ENCODE measurements at regions not wholly inside any gene's neighbourhood (a gene's known extent, or its start where the extent isn't known, plus 50 kb on each side); places are given as distances from the start of the nearest gene placed in this dataset.

GRCh38 chr10:4643471-4643870, 182.5 kb upstream of the AKR1E2 start (continued):
- TF ChIP-seq FOXJ3 (CRISPR knock-in tag; IDR thresholded peaks at IDR 0.05; ENCODE audit: borderline replicate concordance) (no peak), SMAD3 (CRISPR knock-in tag; IDR thresholded peaks at IDR 0.05; ENCODE audit: borderline replicate concordance) (no peak), E2F4 (CRISPR knock-in tag; IDR thresholded peaks at IDR 0.05; ENCODE audit: borderline replicate concordance, low read depth) (no peak), SOX15 (CRISPR knock-in tag; IDR thresholded peaks at IDR 0.05) (no peak)

GRCh38 chr10:4639960-4640359, 186.0 kb upstream of the AKR1E2 start:
- no peaks in the 10 kb centered on the region for H3K9me3 Mint-ChIP-seq
- ChIA-PET POLR2A (no interaction called here), CTCF (interaction anchor here (0.6 kb wide), 1 partner anchor 461 kb away, joined by 4 read pairs; no protein-coding TSS in a partner anchor)
- no peaks in the 10 kb centered on the region for H3K4me1 Mint-ChIP-seq
- DNase-seq (ENCODE audit: low spot score): no peak
- no peak overlapping the region for H3K4me3 Mint-ChIP-seq
- H3K27me3 Mint-ChIP-seq (ENCODE audit: low read depth): no peaks in the 10 kb centered on the region
- H3K27ac Mint-ChIP-seq: no peak overlapping the region
- no peak for ATAC-seq
- no peak for TF ChIP-seq E2F5 (CRISPR knock-in tag; IDR thresholded peaks at IDR 0.05)
- TF ChIP-seq ESRRA (CRISPR knock-in tag; IDR thresholded peaks at IDR 0.05; ENCODE audit: borderline replicate concordance): no peak
- no peak for TF ChIP-seq ERG (CRISPR knock-in tag; IDR thresholded peaks at IDR 0.05)
- TF ChIP-seq IRF2 (CRISPR knock-in tag; IDR thresholded peaks at IDR 0.05; ENCODE audit: borderline replicate concordance, low read depth): no peak
- no peak for TF ChIP-seq TEAD4 (CRISPR knock-in tag; IDR thresholded peaks at IDR 0.05)
- H3K36me3 Mint-ChIP-seq: no peaks in the 10 kb centered on the region

- POLR2A ChIA-PET: no interaction called here
- Mint-ChIP-seq H3K4me1 (peaks cover 10% of the 10 kb centered on the region), H3K27ac (no peak overlapping the region), H3K36me3 (no peaks in the 10 kb centered on the region), H3K27me3 (ENCODE audit: low read depth) (no peaks in the 10 kb centered on the region), H3K9me3 (no peaks in the 10 kb centered on the region), H3K4me3 (no peak overlapping the region)
- no peak for TF ChIP-seq NFYB (CRISPR knock-in tag; conservative IDR thresholded peaks at IDR 0.05; ENCODE audit: low read depth)
- ATAC-seq (peak; percentile 59), DNase-seq (ENCODE audit: low spot score) (no peak)
- CTCF ChIA-PET: no interaction called here
Measured at GRCh38 chr10:4638099-4638498, 187.9 kb upstream of the AKR1E2 start.

- POLR2A ChIA-PET: no interaction called here
- ATAC-seq: no peak
Measured at GRCh38 chr10:4637657-4638056, 188.3 kb upstream of the AKR1E2 start.

More at GRCh38 chr10:4637657-4638056, 188.3 kb upstream of the AKR1E2 start:
- H3K27me3 Mint-ChIP-seq (ENCODE audit: low read depth): no peaks in the 10 kb centered on the region
- no peak for DNase-seq (ENCODE audit: low spot score)
- CTCF ChIA-PET: no interaction called here
- H3K4me3 Mint-ChIP-seq: no peak overlapping the region
- no peaks in the 10 kb centered on the region for H3K36me3 Mint-ChIP-seq
- no peak overlapping the region for H3K27ac Mint-ChIP-seq
- no peaks in the 10 kb centered on the region for H3K9me3 Mint-ChIP-seq
- TF ChIP-seq FOXK1 (CRISPR knock-in tag; IDR thresholded peaks at IDR 0.05): no peak
- TF ChIP-seq MAX (CRISPR knock-in tag; IDR thresholded peaks at IDR 0.05): no peak
- TF ChIP-seq OVOL2 (CRISPR knock-in tag; IDR thresholded peaks at IDR 0.05; ENCODE audit: borderline replicate concordance): no peak
- no peak for TF ChIP-seq ZSCAN18 (CRISPR knock-in tag; IDR thresholded peaks at IDR 0.05)
- TF ChIP-seq STAT6 (CRISPR knock-in tag; conservative IDR thresholded peaks at IDR 0.05; ENCODE audit: low read depth): no peak
- no peak for TF ChIP-seq SMAD3 (CRISPR knock-in tag; IDR thresholded peaks at IDR 0.05; ENCODE audit: borderline replicate concordance)
- no peak for TF ChIP-seq ZNF138 (CRISPR knock-in tag; conservative IDR thresholded peaks at IDR 0.05)
- no peak for TF ChIP-seq ZNF219 (CRISPR knock-in tag; IDR thresholded peaks at IDR 0.05; ENCODE audit: borderline replicate concordance)
- no peak for TF ChIP-seq GRHL2 (CRISPR knock-in tag; IDR thresholded peaks at IDR 0.05; ENCODE audit: insufficient replicate concordance, severe bottlenecking)
- no peak for TF ChIP-seq ELF4 (CRISPR knock-in tag; IDR thresholded peaks at IDR 0.05; ENCODE audit: low read depth)
- no peak for TF ChIP-seq CBFB (CRISPR knock-in tag; IDR thresholded peaks at IDR 0.05; ENCODE audit: low read depth)
- TF ChIP-seq SOX15 (CRISPR knock-in tag; IDR thresholded peaks at IDR 0.05): no peak
- TF ChIP-seq ETV6 (CRISPR knock-in tag; IDR thresholded peaks at IDR 0.05): no peak
- TF ChIP-seq GTF2I (CRISPR knock-in tag; conservative IDR thresholded peaks at IDR 0.05): no peak
- H3K4me1 Mint-ChIP-seq: peaks cover 13% of the 10 kb centered on the region
